IPS-NIHi11 (cell line): ENCODE measurements at regions not wholly inside any gene's neighbourhood (a gene's known extent, or its start where the extent isn't known, plus 50 kb on each side); places are given as distances from the start of the nearest gene placed in this dataset.

Experiments
- DNase-seq: peaks from one replicate; pipeline ENCODE4 v3.0.0; 2012; ENCODE audit warnings: mixed read lengths, low spot score

GRCh38 chr3:74693251-74693650, 78.8 kb upstream of the CNTN3 start:
- no peak for DNase-seq

GRCh38 chr3:74691946-74692345, 77.5 kb upstream of the CNTN3 start:
- DNase-seq: no peak

GRCh38 chr3:74673326-74673725, 58.9 kb upstream of the CNTN3 start:
- DNase-seq: no peak

- no peak for DNase-seq
These were observed 50.1 kb upstream of the CNTN3 start for GRCh38 chr3:74664606-74665005.
